ENCODE measurements at regions not wholly inside any gene's neighbourhood (a gene's known extent, or its start where the extent isn't known, plus 50 kb on each side); places are given as distances from the start of the nearest gene placed in this dataset.

DNA sequence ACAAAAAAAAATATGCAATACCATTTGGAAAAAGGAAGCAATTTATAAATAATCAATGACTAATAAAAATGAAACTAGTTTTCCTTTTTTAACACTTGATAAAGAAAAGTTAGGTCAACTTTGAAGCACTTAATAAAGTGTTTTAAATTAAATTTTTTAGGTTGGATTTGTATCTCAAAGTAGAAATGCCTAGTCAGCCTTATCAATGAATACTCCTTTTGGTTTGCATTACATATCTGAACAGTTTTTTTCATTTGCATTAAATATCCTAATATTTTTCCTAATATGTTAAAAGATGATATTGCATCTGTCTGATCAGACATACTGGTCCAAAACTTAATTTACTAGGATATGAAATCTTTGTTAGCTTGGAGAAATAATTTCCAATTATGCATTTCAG is 155.8 kb upstream of the ZFP42 start:
- TF ChIP-seq, protein P1, sequence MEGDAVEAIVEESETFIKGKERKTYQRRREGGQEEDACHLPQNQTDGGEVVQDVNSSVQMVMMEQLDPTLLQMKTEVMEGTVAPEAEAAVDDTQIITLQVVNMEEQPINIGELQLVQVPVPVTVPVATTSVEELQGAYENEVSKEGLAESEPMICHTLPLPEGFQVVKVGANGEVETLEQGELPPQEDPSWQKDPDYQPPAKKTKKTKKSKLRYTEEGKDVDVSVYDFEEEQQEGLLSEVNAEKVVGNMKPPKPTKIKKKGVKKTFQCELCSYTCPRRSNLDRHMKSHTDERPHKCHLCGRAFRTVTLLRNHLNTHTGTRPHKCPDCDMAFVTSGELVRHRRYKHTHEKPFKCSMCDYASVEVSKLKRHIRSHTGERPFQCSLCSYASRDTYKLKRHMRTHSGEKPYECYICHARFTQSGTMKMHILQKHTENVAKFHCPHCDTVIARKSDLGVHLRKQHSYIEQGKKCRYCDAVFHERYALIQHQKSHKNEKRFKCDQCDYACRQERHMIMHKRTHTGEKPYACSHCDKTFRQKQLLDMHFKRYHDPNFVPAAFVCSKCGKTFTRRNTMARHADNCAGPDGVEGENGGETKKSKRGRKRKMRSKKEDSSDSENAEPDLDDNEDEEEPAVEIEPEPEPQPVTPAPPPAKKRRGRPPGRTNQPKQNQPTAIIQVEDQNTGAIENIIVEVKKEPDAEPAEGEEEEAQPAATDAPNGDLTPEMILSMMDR (IDR thresholded peaks at IDR 0.05) = no peak
- TF ChIP-seq EZH2 (IDR thresholded peaks at IDR 0.05; ENCODE audit: borderline replicate concordance, insufficient read depth, low read depth, low read length, poor library complexity, severe bottlenecking) = no peak

Measured in B cell (primary cell).